IMR-90 (cell line): ENCODE measurements at regions not wholly inside any gene's neighbourhood (a gene's known extent, or its start where the extent isn't known, plus 50 kb on each side); places are given as distances from the start of the nearest gene placed in this dataset.

ENCODE experiments used
- ATAC-seq: fragments of 200-7000 bp; cut with Tn5 transposase; 2 replicates; pipeline ENCODE4 v1.9.1; 2020; ENCODE audit warnings: low read depth, mild to moderate bottlenecking, moderate library complexity
- BruUV-seq: library from RNA; stranded (reverse); fragments of 400-500 nt; replicated peaks from 2 replicates; lab custom pipeline; 2021; lab: Mats Ljungman, UMichigan
- CTCF ChIA-PET: fragments of 300-600 bp; formaldehyde crosslinking; extraction: SDS; loops from one replicate; lab custom pipeline; 2021; ENCODE audit warnings: antibody characterized with exemption; lab: Yijun Ruan, JAX
- POLR2A ChIA-PET: fragments of 300-600 bp; sonication (Branson Sonifier 250); formaldehyde crosslinking; loops from one replicate; lab custom pipeline; 2022; ENCODE audit warnings: antibody characterized with exemption; ENCODE audit not compliant: unreplicated experiment; lab: Charles Lee
- DNase-seq: peaks from one replicate; pipeline ENCODE4 v3.0.0; 2013
- H2AFZ ChIP-seq: replicated peaks from 2 replicates; pipeline ENCODE3; 2013; ENCODE audit warnings: low read length, mild to moderate bottlenecking; ENCODE audit not compliant: poor library complexity
- H2AK5ac ChIP-seq: 2 replicates; pipeline ENCODE4 v1.6.1; 2013; ENCODE audit warnings: low read depth, low read length, inconsistent platforms
- H2AK9ac ChIP-seq: replicated peaks from 2 replicates; pipeline ENCODE3; 2013; ENCODE audit warnings: mild to moderate bottlenecking, low read depth, low read length, moderate library complexity; ENCODE audit not compliant: poor library complexity
- H2BK120ac ChIP-seq: 2 replicates; pipeline ENCODE4 v1.6.1; 2013; ENCODE audit warnings: low read depth, low read length, inconsistent platforms
- H2BK15ac ChIP-seq: 3 replicates; pipeline ENCODE4 v1.6.1; 2013; ENCODE audit warnings: low read depth, low read length, inconsistent platforms
- H2BK20ac ChIP-seq: 2 replicates; pipeline ENCODE4 v1.6.1; 2013; ENCODE audit warnings: low read depth, mild to moderate bottlenecking, inconsistent platforms, low read length, moderate library complexity
- H2BK5ac ChIP-seq: 2 replicates; pipeline ENCODE4 v1.6.1; 2013; ENCODE audit warnings: mild to moderate bottlenecking, low read depth, low read length, inconsistent platforms; ENCODE audit not compliant: poor library complexity, severe bottlenecking
- H3K14ac ChIP-seq: replicated peaks from 2 replicates; pipeline ENCODE4 v1.6.1; 2013; ENCODE audit warnings: low read depth, low read length, inconsistent platforms
- H3K18ac ChIP-seq: 2 replicates; pipeline ENCODE4 v1.6.1; 2013; ENCODE audit warnings: low read depth, low read length, control low read depth
- H3K23ac ChIP-seq: 2 replicates; pipeline ENCODE4 v1.6.1; 2013; ENCODE audit warnings: low read depth, low read length, inconsistent platforms
- H3K27ac ChIP-seq: 2 replicates; pipeline ENCODE4 v1.5.1; 2013; ENCODE audit warnings: mild to moderate bottlenecking, control low read depth, low read length; ENCODE audit not compliant: insufficient read depth
- H3K27me3 ChIP-seq: 2 replicates; pipeline ENCODE4 v1.6.1; 2013; ENCODE audit warnings: low read length; ENCODE audit not compliant: control insufficient read depth, insufficient read depth
- H3K36me3 ChIP-seq: 2 replicates; pipeline ENCODE4 v1.6.1; 2013; ENCODE audit warnings: low read length, mixed read lengths; ENCODE audit not compliant: control insufficient read depth, insufficient read depth
- H3K4ac ChIP-seq: 2 replicates; pipeline ENCODE4 v1.6.1; 2013; ENCODE audit warnings: low read depth, low read length, inconsistent platforms
- H3K4me1 ChIP-seq: 2 replicates; pipeline ENCODE4 v1.6.1; 2013; ENCODE audit warnings: low read length, mixed read lengths; ENCODE audit not compliant: control insufficient read depth, insufficient read depth
- H3K4me2 ChIP-seq: 2 replicates; pipeline ENCODE4 v1.6.1; 2013; ENCODE audit warnings: low read depth, mild to moderate bottlenecking, control low read depth, low read length, moderate library complexity
- H3K4me3 ChIP-seq: 2 replicates; pipeline ENCODE4 v1.5.1; 2013; ENCODE audit warnings: low read depth, mild to moderate bottlenecking, control low read depth, low read length, moderate library complexity; ENCODE audit not compliant: insufficient read depth
- H3K56ac ChIP-seq: 2 replicates; pipeline ENCODE4 v1.6.1; 2013; ENCODE audit warnings: low read length, inconsistent platforms; ENCODE audit not compliant: insufficient read depth; ENCODE audit errors: extremely low read depth
- H3K79me1 ChIP-seq, 2 experiments: 2 replicates each; pipeline ENCODE4 v1.6.1; 2013; ENCODE audit warnings: low read length in 2 of 2, inconsistent platforms in 1 of 2, low read depth in 1 of 2
- H3K9ac ChIP-seq: 2 replicates; pipeline ENCODE4 v1.6.1; 2013; ENCODE audit warnings: low read depth, low read length, control low read depth
- H3K9me1 ChIP-seq: 2 replicates; pipeline ENCODE4 v1.6.1; 2013; ENCODE audit warnings: low read length, inconsistent platforms; ENCODE audit not compliant: insufficient read depth
- H3K9me3 ChIP-seq: 2 replicates; pipeline ENCODE4 v1.6.1; 2013; ENCODE audit warnings: low read length; ENCODE audit not compliant: control insufficient read depth, insufficient read depth
- H4K20me1 ChIP-seq: 2 replicates; pipeline ENCODE4 v1.6.1; 2013; ENCODE audit warnings: low read length, inconsistent platforms; ENCODE audit not compliant: insufficient read depth
- H4K5ac ChIP-seq: 2 replicates; pipeline ENCODE4 v1.6.1; 2013; ENCODE audit warnings: mild to moderate bottlenecking, low read depth, low read length, control low read depth
- H4K8ac ChIP-seq, 2 experiments: 2 replicates each; pipeline ENCODE4 v1.6.1; 2013; ENCODE audit warnings: low read depth in 2 of 2, low read length in 2 of 2, control low read depth in 1 of 2, inconsistent platforms in 1 of 2
- H4K91ac ChIP-seq: 2 replicates; pipeline ENCODE4 v1.6.1; 2013; ENCODE audit warnings: low read depth, low read length, inconsistent platforms; ENCODE audit not compliant: insufficient read depth
- BHLHE40 ChIP-seq: fragments of 150-350 bp; IDR thresholded peaks from 2 replicates; pipeline ENCODE4 v1.6.1; 2016; ENCODE audit warnings: mild to moderate bottlenecking, low read depth, low read length
- CEBPB ChIP-seq: IDR thresholded peaks from 2 replicates; pipeline ENCODE4 v1.6.1; 2012; ENCODE audit warnings: low read depth, low read length, improper control_type of control experiment
- CHD1 ChIP-seq: IDR thresholded peaks from 2 replicates; pipeline ENCODE4 v1.6.1; 2012; ENCODE audit warnings: low read depth, low read length, improper control_type of control experiment
- CTCF ChIP-seq: conservative IDR thresholded peaks from 2 replicates; pipeline ENCODE4 v1.5.1; 2012; ENCODE audit warnings: mild to moderate bottlenecking, low read depth, low read length, improper control_type of control experiment
- ELK1 ChIP-seq: fragments of 150-350 bp; IDR thresholded peaks from 2 replicates; pipeline ENCODE4 v1.6.1; 2016; ENCODE audit warnings: low read depth, mild to moderate bottlenecking, low read length, moderate library complexity, borderline replicate concordance
- MAFK ChIP-seq: IDR thresholded peaks from 2 replicates; pipeline ENCODE4 v1.6.1; 2012; ENCODE audit warnings: low read depth, low read length, improper control_type of control experiment
- MAZ ChIP-seq: IDR thresholded peaks from 2 replicates; pipeline ENCODE4 v1.6.1; 2012; ENCODE audit warnings: low read depth, mild to moderate bottlenecking, low read length, improper control_type of control experiment, moderate library complexity, borderline replicate concordance
- MXI1 ChIP-seq: IDR thresholded peaks from 2 replicates; pipeline ENCODE4 v1.6.1; 2012; ENCODE audit warnings: low read depth, mild to moderate bottlenecking, low read length, moderate library complexity, borderline replicate concordance
- NFE2L2 ChIP-seq: fragments of 150-350 bp; IDR thresholded peaks from 2 replicates; pipeline ENCODE4 v1.6.1; 2016; ENCODE audit warnings: low read depth, mild to moderate bottlenecking, low read length
- POLR2A ChIP-seq: IDR thresholded peaks from 2 replicates; pipeline ENCODE4 v1.6.1; 2012; ENCODE audit warnings: mild to moderate bottlenecking, low read depth, low read length
- RAD21 ChIP-seq: IDR thresholded peaks from 2 replicates; pipeline ENCODE4 v1.6.1; 2012; ENCODE audit warnings: low read length, improper control_type of control experiment
- RCOR1 ChIP-seq: IDR thresholded peaks from 2 replicates; pipeline ENCODE4 v1.6.1; 2012; ENCODE audit warnings: mild to moderate bottlenecking, low read length, improper control_type of control experiment; ENCODE audit not compliant: insufficient replicate concordance
- RFX5 ChIP-seq: IDR thresholded peaks from 2 replicates; pipeline ENCODE4 v1.8.0; 2012; ENCODE audit warnings: low read depth, mild to moderate bottlenecking, low read length, moderate library complexity
- USF2 ChIP-seq: fragments of 150-350 bp; IDR thresholded peaks from 2 replicates; pipeline ENCODE4 v1.6.1; 2017; ENCODE audit warnings: mild to moderate bottlenecking, antibody characterized with exemption, low read length, low read depth
- dilution Hi-C: fragments of 300-500 bp; cut with HindIII; formaldehyde crosslinking; loops from one replicate; pipeline ENCODE4 v1.14.3; 2018; ENCODE audit warnings: low sequenced_read_pairs; ENCODE audit not compliant: unreplicated experiment
- in situ Hi-C: fragments of 300-500 bp; cut with MboI; formaldehyde crosslinking; loops from 3 replicates; pipeline ENCODE4 v1.14.3; 2019; ENCODE audit warnings: low sequenced_read_pairs, inconsistent platforms, mixed read lengths
- intact Hi-C: fragments of 100-400 bp; cut with micrococcal nuclease; formaldehyde crosslinking; loops from 2 replicates; pipeline ENCODE4 v1.10.0; 2022

GRCh38 chr1:222196288-222196687 is 351.6 kb downstream of the HHIPL2 start:
- H2AK5ac ChIP-seq: no peak overlapping the region
- H2AFZ ChIP-seq: no peak overlapping the region
- H2BK5ac ChIP-seq: no peak overlapping the region
- H3K9ac ChIP-seq: no peak overlapping the region
- H3K79me1 ChIP-seq: no peaks in the 10 kb centered on the region
- no peak overlapping the region for H4K8ac ChIP-seq
- H3K4me3 ChIP-seq: no peak overlapping the region
- dilution Hi-C loops: no loop called here
- H2BK120ac ChIP-seq: no peak overlapping the region
- no peak for ATAC-seq
- in situ Hi-C loops: no loop called here
- H3K14ac ChIP-seq: no peak overlapping the region
- DNase-seq: no peak
- no peak overlapping the region for H3K18ac ChIP-seq
- no peaks in the 10 kb centered on the region for H4K20me1 ChIP-seq
- H2BK20ac ChIP-seq: no peak overlapping the region
- no peaks in the 10 kb centered on the region; the same call in 1 of the 2 replicates for H3K27me3 ChIP-seq
- H3K4ac ChIP-seq: no peak overlapping the region
- TF ChIP-seq MAFK: no peak
- TF ChIP-seq NFE2L2: no peak
- no peak for TF ChIP-seq CHD1
- TF ChIP-seq USF2: no peak
- TF ChIP-seq BHLHE40: no peak
- TF ChIP-seq RCOR1: no peak
- TF ChIP-seq CTCF: no peak
- TF ChIP-seq MXI1: no peak
- no peak for TF ChIP-seq RFX5
- TF ChIP-seq POLR2A: no peak
- no peak for TF ChIP-seq CEBPB
- TF ChIP-seq RAD21: no peak
- TF ChIP-seq ELK1: no peak
- TF ChIP-seq MAZ: no peak
- ChIA-PET POLR2A (no interaction called here), CTCF (no interaction called here)
- no peaks in the 10 kb centered on the region for H3K36me3 ChIP-seq
- no peak overlapping the region for H3K56ac ChIP-seq
- no peaks in the 10 kb centered on the region for H3K9me1 ChIP-seq
- no peak overlapping the region for H2BK15ac ChIP-seq
- no peak overlapping the region for H4K5ac ChIP-seq
- intact Hi-C loops: no loop called here
- no peak overlapping the region for H3K4me2 ChIP-seq
- no peak overlapping the region for H3K23ac ChIP-seq
- BruUV-seq: no TSS peak
- H3K9me3 ChIP-seq: no peaks in the 10 kb centered on the region
- H3K4me1 ChIP-seq: no peaks in the 10 kb centered on the region
- H3K27ac ChIP-seq: no peak overlapping the region
- no peak overlapping the region for H4K91ac ChIP-seq
- H2AK9ac ChIP-seq: no peak overlapping the region
